ENCODE measurements at regions not wholly inside any gene's neighbourhood (a gene's known extent, or its start where the extent isn't known, plus 50 kb on each side); places are given as distances from the start of the nearest gene placed in this dataset.
"Not testable (repeated sequence)": the region's sequence is repeated elsewhere in the genome, so short reads cannot be mapped to it uniquely, and the experiment has no call there.

- no peak for DNase-seq
These were observed 145.3 kb upstream of the ECI2 start for GRCh38 chr6:4280707-4281106.

- DNase-seq, result no peak
These were observed 144.7 kb upstream of the ECI2 start for GRCh38 chr6:4280031-4280430.

DNA sequence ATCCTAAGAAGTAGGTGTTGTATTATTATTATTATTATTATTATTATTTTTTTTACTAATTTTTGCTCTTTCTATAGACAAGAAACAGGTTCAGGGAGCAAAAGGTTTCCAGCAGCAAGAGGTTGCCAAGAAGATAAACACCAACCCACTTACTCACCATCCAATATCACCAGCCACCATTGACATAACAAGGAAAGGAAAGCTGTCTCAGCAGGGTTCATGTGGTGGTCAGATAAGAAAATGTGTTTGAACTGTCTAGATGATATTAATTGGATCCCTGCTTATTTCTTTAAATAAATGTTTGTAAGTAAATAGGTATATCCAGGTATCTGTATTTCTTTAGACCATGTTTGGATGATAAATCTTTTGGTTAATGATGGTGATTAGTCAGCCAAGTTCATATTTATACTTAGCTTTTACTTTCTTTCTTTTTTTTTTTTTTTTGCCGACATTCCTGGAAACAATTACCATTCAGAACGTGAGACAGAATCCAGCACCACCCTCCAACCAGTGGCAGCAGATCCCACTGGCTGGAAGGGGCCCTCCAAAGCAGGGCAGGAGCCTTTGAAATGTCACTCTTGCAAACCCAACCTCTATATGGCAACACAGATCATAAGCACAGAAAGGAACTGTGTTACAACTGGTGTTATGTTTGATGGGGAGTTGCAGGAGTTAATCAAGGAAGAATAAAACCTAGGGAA, 139.2 kb upstream of the ECI2 start:
- DNase-seq, result no peak

- no peak for DNase-seq
These were observed 137.6 kb upstream of the ECI2 start for GRCh38 chr6:4272996-4273395.

DNA sequence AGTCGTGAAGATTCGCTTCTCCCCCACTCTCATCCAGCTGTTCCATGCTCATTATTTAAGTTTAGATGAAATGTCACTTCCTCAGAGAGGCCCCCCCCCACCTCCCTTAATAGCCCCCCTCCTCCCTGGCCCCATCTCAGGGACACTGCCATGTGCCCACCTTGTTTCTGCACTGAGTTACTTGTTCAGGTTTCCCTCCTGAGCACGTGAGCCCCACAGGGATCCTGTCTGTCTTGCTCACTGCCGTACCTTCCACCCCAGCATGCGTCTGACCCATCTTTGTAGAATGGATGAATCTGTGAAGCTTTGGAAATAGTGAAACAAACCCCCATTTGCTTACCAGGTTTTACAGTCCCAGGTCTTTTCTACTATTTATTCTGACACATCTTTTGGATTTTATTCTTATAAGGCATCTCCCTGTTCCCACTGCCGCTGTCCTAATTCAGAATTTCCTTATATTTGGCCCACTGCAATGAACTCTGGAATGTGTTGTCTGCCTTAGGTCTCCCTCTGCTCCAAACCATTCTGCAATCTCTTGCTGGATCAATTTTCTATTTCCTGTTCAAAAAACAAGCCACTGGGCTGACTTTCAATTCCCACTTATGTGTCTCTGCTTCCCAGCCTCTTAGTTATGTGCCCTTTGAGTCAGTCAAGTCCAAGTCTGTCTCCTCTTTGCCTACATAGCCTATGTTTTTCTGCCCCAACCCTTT, 136.5 kb upstream of the ECI2 start:
- DNase-seq, result no peak

DNA sequence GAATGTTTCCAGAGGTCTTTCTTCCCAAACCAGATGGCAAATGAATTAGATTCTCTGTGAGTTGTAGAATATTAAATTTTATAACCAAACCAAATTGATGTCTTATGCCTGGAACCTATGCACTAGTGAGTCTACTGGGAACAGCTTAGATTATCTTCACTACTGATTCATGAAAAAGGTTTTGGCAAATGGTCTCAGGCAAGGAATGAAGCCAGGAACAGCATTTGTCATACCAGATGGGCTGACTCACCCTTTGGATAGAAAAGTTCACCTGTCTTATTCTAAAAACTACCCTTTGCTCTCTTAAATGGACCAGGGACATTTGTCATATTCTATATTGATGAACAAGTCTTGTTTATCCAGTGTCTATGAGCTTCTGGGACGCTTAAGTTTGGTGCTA, 135.4 kb upstream of the ECI2 start:
- DNase-seq, result no peak

DNA sequence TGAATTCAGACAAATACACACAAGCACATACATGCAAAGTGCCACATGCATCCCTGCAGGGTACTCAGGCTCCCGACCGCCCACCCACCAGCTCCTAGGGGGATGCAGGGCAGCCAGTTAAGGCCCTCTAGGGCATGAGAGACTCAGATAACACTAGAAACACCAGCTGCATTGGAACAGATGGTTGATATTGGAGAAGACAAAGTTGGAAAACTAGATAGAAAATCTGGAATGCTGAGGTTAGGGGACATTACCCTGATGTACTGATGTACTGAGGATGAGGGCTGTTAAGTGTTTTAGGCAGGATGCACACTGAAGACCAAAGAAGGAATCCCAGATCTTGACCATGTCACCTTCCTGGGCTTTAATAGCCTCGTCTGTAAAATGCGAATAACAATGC, 134.6 kb upstream of the ECI2 start:
- DNase-seq, result no peak

DNA sequence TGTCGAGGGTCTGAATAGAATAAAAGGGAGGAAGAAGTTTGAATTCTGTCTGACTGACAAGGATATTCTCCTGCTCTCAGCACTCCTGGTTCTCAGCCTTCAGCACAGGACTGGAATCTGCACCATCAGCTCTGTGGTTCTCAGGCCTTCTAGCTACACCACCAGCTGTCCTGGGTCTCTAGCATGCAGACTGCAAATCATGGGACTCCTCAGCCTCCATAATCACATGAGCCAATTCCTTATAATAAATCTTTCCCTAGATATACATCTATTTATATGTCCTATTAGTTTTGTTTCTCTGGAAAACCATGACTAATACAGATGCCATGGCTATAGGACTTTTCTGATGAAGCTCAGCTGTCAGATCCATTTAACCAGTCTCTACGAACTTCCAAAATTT, 132.8 kb upstream of the ECI2 start:
- DNase-seq, result no peak

DNA sequence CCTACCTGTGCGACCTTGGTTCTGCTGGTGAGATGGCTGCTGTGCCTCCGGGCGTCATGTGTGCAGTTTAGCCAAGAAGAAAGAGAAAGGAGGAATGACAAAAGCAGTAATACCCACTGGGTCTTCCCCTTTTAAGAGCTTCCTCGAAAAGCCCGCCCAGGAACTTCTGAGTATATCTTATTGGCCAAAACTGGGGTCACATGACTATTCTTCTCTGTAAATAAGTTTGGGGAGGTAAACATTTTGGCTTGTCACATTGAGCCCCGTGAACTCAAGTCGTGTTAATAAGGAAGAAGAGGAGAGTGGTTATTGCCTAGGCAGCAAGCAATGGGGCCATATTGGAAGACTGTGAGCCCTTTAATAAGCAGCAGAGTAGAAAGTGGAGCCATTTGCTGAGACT, 130.4 kb upstream of the ECI2 start:
- no peak for DNase-seq

DNA sequence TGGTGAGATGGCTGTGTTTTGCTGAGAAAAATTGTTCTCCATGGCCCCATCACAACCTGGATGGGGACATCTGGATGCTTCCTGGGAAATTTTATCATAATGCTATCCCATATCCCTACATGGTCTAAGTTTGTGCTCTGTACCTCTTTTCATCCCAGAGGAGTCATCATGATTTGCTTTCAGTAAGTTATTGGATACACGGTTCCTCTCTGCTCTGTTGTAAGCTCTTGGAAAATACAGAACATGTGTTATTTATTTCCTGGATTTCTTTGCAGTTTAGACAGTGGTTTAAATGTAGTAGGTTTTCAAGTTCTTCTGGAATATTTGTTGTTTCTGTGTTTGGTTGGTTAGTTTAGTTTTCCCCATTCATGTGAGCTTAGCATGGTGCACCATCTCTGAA, 129.2 kb upstream of the ECI2 start:
- no peak for DNase-seq

GRCh38 chr6:4264081-4264480, 128.7 kb upstream of the ECI2 start:
- DNase-seq, result no peak

- no peak for DNase-seq
These were observed 127.2 kb upstream of the ECI2 start for GRCh38 chr6:4262526-4262925.

GRCh38 chr6:4259391-4259790, 124.0 kb upstream of the ECI2 start:
- no peak for DNase-seq

DNA sequence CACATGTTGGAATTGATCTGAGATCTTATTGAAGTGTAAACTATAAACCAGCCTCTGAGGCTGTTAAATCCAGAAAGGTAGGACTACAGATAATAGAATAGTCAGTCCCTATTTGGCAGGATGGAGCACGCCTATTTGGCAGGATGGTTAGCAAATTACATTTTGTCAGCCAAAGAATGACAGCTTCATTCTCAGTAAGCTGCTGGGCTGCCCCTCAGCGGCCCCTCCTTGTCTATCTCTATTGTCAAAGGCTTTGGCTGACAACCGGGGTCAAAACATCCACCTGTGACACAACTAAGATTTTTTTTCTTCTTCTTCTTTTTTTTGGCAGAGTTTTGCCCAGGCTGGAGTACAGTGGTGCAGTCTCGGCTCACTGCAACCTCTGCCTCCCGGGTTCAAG, 123.4 kb upstream of the ECI2 start:
- DNase-seq, result no peak

- no peak for DNase-seq
These were observed 121.6 kb upstream of the ECI2 start for GRCh38 chr6:4256969-4257368.

- DNase-seq, result no peak
These were observed 118.3 kb upstream of the ECI2 start for GRCh38 chr6:4253604-4254231.

DNA sequence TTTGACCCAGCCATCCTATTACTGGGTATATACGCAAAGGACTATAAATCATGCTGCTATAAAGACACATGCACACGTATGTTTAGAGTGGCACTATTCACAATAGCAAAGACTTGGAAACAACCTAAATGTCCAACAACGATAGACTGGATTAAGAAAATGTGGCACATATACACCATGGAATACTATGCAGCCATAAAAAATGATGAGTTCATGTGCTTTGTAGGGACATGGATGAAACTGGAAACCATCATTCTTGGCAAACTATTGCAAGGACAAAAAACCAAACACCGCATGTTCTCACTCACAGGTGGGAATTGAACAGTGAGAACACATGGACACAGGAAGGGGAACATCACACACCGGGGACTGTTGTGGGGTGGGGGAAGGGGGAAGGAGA, 117.1 kb upstream of the ECI2 start:
- not testable (repeated sequence) for DNase-seq

DNA sequence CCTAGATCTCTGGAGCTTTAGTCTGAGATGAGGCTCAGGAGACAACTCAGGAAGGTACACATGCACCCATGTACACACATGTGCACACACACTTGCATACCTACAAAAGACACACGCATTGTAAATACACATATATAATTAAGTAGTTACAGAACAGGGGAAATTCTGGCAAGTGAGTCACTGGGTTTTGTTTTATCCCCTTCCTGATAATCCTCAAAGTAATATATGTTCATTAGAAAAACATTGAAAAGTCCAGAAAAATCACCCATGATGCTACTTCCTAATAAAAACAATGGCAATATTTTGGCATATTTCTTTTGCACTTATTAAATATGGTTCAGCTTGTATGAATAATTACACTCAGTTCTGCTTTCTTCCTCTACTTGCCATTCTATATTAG, 115.3 kb upstream of the ECI2 start:
- DNase-seq, result no peak

DNA sequence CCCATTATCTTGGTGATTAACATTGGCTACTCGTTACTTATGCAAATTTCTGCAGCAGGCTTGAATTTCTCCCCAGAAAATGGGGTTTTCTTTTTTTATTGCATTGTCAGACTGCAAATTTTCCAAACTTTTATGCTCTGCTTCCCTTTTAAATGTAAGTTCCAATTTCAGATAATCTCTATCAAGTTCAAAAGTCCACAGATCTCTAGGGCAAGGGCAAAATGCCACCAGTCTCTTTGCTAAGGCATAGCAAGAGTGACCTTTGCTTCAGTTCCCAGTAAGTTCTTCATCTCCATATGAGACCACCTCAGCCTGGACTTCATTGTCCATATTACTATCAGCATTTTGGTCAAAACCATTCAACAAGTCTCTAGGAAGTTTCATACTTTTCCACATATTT, 108.5 kb upstream of the ECI2 start:
- not testable (repeated sequence) for DNase-seq

DNA sequence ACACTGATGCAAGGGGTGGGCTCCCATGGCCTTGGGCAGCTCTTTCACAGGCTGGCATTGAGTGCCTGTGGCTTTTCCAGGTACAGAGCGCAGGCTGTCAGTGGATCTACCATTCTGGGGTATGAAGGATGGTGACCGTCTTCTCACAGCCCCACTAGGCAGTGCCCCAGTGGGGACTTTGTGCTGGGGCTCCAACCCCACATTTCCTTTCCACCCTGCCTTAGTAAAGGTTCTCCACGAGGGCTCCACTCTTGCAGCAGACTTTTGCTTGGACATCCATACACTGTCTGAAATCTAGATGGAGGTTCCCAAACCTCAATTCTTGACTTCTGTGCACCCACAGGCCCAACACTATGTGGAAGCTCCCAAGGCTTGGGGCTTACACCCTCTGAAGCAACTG, 107.9 kb upstream of the ECI2 start:
- DNase-seq, result no peak

- no peak for DNase-seq
These were observed 107.2 kb upstream of the ECI2 start for GRCh38 chr6:4242601-4243000.

GRCh38 chr6:4240148-4240547, 104.8 kb upstream of the ECI2 start:
- no peak for DNase-seq

DNA sequence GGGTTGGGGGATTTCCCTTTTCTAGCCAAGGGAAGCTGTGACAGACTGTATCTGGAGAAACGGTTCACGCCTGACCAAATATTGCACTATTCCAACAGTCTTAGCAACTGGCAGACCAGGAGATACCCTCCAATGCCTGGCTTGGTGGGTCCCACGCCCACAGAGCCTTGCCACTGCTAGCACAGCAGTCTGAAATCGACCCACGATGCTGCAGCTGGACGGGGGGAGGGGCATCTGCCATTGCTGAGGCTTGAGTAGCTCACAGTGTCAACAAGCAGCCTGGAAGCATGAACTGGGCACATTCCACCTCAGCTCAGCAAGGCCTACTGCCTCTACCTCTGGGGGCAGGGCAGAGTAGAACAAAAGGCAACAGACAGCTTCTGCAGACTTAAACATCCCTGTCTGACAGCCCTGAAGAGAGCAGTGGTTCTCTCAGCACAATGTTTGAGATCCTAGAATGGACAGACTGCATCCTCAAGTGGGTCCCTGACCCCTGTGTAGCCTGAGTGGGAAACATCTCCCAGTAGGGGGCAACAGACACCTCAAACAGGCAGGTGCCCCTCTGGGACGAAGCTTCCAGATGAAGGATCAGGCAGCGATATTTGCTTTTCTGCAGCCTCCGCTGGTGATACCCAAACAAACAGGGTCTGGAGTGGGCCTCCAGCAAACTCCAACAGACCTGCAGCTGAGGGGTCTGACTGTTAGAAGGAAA, 89.9 kb upstream of the ECI2 start:
- DNase-seq, result no peak

Measured in NCI-H1048 (cell line).